GM12865 (cell line): ENCODE measurements at regions not wholly inside any gene's neighbourhood (a gene's known extent, or its start where the extent isn't known, plus 50 kb on each side); places are given as distances from the start of the nearest gene placed in this dataset.
"Not testable (repeated sequence)": the region's sequence is repeated elsewhere in the genome, so short reads cannot be mapped to it uniquely, and the experiment has no call there.

ENCODE experiments used
- DNase-seq: peaks from one replicate; pipeline ENCODE4 v3.0.0; 2010; ENCODE audit warnings: low read depth
- H3K4me3 ChIP-seq: 2 replicates; pipeline ENCODE4 v1.5.1; 2011; ENCODE audit warnings: mild to moderate bottlenecking, low read depth, low read length, control low read depth
- CTCF ChIP-seq: IDR thresholded peaks from 2 replicates; pipeline ENCODE4 v1.5.1; 2011; ENCODE audit warnings: low read length, control low read depth, low read depth, inconsistent platforms; ENCODE audit not compliant: insufficient read depth; ENCODE audit errors: missing control alignments

GRCh38 chr15:37377428-37377827, 277.1 kb upstream of the MEIS2 start:
- no peak for TF ChIP-seq CTCF

GRCh38 chr15:37394402-37395099, 294.2 kb upstream of the MEIS2 start:
- DNase-seq, result no peak
- no peak for TF ChIP-seq CTCF

More at GRCh38 chr15:37377428-37377827, 277.1 kb upstream of the MEIS2 start:
- H3K4me3 ChIP-seq, result no peak overlapping the region
- DNase-seq, result no peak

GRCh38 chr15:37395100-37395468, 294.7 kb upstream of the MEIS2 start:
- no peak for TF ChIP-seq CTCF
- no peak for DNase-seq
- H3K4me3 ChIP-seq, result no peak overlapping the region

More at GRCh38 chr15:37394402-37395099, 294.2 kb upstream of the MEIS2 start:
- no peak overlapping the region for H3K4me3 ChIP-seq

- no peak for DNase-seq
- no peak overlapping the region for H3K4me3 ChIP-seq
- TF ChIP-seq CTCF, result no peak
These were observed 297.1 kb upstream of the MEIS2 start for GRCh38 chr15:37397266-37398022.

- no peak for TF ChIP-seq CTCF
These were observed 315.8 kb upstream of the MEIS2 start for GRCh38 chr15:37416103-37416502.

GRCh38 chr15:37425541-37425940, 325.2 kb upstream of the MEIS2 start:
- H3K4me3 ChIP-seq, result no peak overlapping the region
- DNase-seq, result no peak
- TF ChIP-seq CTCF, result no peak

More at GRCh38 chr15:37416103-37416502, 315.8 kb upstream of the MEIS2 start:
- DNase-seq, result no peak
- no peak overlapping the region for H3K4me3 ChIP-seq

- H3K4me3 ChIP-seq, DNase-seq: not testable (repeated sequence)
These were observed 327.0 kb upstream of the MEIS2 start for GRCh38 chr15:37427393-37427792.
